ENCODE measurements at regions not wholly inside any gene's neighbourhood (a gene's known extent, or its start where the extent isn't known, plus 50 kb on each side); places are given as distances from the start of the nearest gene placed in this dataset.

GRCh38 chr15:23823508-23823907 lies 136.4 kb upstream of the NDN start:
- H3K9me3 ChIP-seq, result peaks cover 3% of the 10 kb centered on the region; the same call in 1 of the 3 replicates

GRCh38 chr15:23828786-23829185 lies 141.7 kb upstream of the NDN start:
- Histone ChIP-seq H3K4me2 (no peak overlapping the region), H3K9me3 (peaks cover 6% of the 10 kb centered on the region; the same call in 1 of the 3 replicates), H3K27ac (no peak overlapping the region), H3K4me3 (no peak overlapping the region), H3K4me1 (no peaks in the 10 kb centered on the region)
- peak; percentile 73 for FAIRE-seq
- TF ChIP-seq JUNB (IDR thresholded peaks at IDR 0.05) (no peak), CHD2 (IDR thresholded peaks at IDR 0.05; ENCODE audit: low read length, partially characterized antibody) (no peak), MAFK (IDR thresholded peaks at IDR 0.05; ENCODE audit: partially characterized antibody) (no peak), EHF (CRISPR knock-in tag; IDR thresholded peaks at IDR 0.05) (no peak), POLR2A (IDR thresholded peaks at IDR 0.05; ENCODE audit: low read length) (no peak), MAZ (IDR thresholded peaks at IDR 0.05; ENCODE audit: borderline replicate concordance, low read depth, low read length) (no peak), NPAS2 (CRISPR knock-in tag; IDR thresholded peaks at IDR 0.05; ENCODE audit: borderline replicate concordance) (no peak), E2F6 (IDR thresholded peaks at IDR 0.05; ENCODE audit: borderline replicate concordance, low read depth) (no peak), HMGXB4 (CRISPR knock-in tag; IDR thresholded peaks at IDR 0.05; ENCODE audit: borderline replicate concordance) (no peak), CHD4 (IDR thresholded peaks at IDR 0.05; ENCODE audit: borderline replicate concordance) (no peak), JUN (IDR thresholded peaks at IDR 0.05) (no peak), CBX2 (IDR thresholded peaks at IDR 0.05; ENCODE audit: borderline replicate concordance, low read depth) (no peak), BHLHE40 (IDR thresholded peaks at IDR 0.05; ENCODE audit: low read depth, low read length) (no peak), ESRRA (IDR thresholded peaks at IDR 0.05; ENCODE audit: borderline replicate concordance, low read length) (no peak), HES2 (IDR thresholded peaks at IDR 0.05) (no peak), ATOH8 (CRISPR knock-in tag; IDR thresholded peaks at IDR 0.05; ENCODE audit: low read depth) (no peak), MYC (IDR thresholded peaks at IDR 0.05; ENCODE audit: borderline replicate concordance, low read length) (no peak)
- CTCF ChIA-PET, result no interaction called here
- POLR2A ChIA-PET, result no interaction called here
- 5% methylated on average over 1 of the region's 1 CpG for whole genome bisulfite sequencing (ENCODE audit: missing lambda C conversion rate)
- ATAC-seq, result no peak
- no peak for DNase-seq (ENCODE audit: low read depth in 1 of 2, low spot score in 1 of 2)

More at GRCh38 chr15:23823508-23823907, 136.4 kb upstream of the NDN start:
- 64% methylated on average over 7 of the region's 7 CpGs for WGBS (ENCODE audit: missing lambda C conversion rate)
- no peak overlapping the region for H3K4me3 ChIP-seq
- no peaks in the 10 kb centered on the region for H3K4me1 ChIP-seq
- POLR2A ChIA-PET, result no interaction called here
- no peak overlapping the region for H3K27ac ChIP-seq
- CTCF ChIA-PET, result no interaction called here
- no peak for TF ChIP-seq GATA3 (IDR thresholded peaks at IDR 0.05; ENCODE audit: borderline replicate concordance)
- TF ChIP-seq ZSCAN20 (CRISPR knock-in tag; IDR thresholded peaks at IDR 0.05), result no peak
- TF ChIP-seq ATOH8 (CRISPR knock-in tag; IDR thresholded peaks at IDR 0.05; ENCODE audit: low read depth), result no peak
- 0 out of 5 replicates have a peak, but pooled peaks of 1 of the 2 experiments have one; percentile 27 for TF ChIP-seq RAD21 (conservative IDR thresholded peaks at IDR 0.05 in 1 of 2, IDR thresholded peaks at IDR 0.05 in 1 of 2)
- no peak for TF ChIP-seq ZFP36 (IDR thresholded peaks at IDR 0.05; ENCODE audit: borderline replicate concordance, partially characterized antibody)
- no peak for TF ChIP-seq JUNB (IDR thresholded peaks at IDR 0.05)
- no peak for TF ChIP-seq ELK1 (IDR thresholded peaks at IDR 0.05; ENCODE audit: low read depth, low read length)
- DNase-seq (ENCODE audit: low read depth in 1 of 2, low spot score in 1 of 2), result peak in 1 of 2 experiments; percentile 23
- no peak overlapping the region for H3K4me2 ChIP-seq
- ATAC-seq, result peak in 1 of 2 experiments; percentile 71; a peak in 3 of 6 replicates
- no peak for FAIRE-seq
